PC-9 (cell line): ENCODE measurements at regions not wholly inside any gene's neighbourhood (a gene's known extent, or its start where the extent isn't known, plus 50 kb on each side); places are given as distances from the start of the nearest gene placed in this dataset.

Experiments used
- BruUV-seq: library from RNA; stranded (reverse); fragments of 400-500 nt; replicated peaks from 2 replicates; lab custom pipeline; 2021; lab: Mats Ljungman, UMichigan
- CTCF ChIA-PET: fragments of 300-600 bp; sonication (Branson Sonifier 250); formaldehyde crosslinking; loops from one replicate; lab custom pipeline; 2022; ENCODE audit warnings: antibody characterized with exemption; lab: Charles Lee
- POLR2A ChIA-PET: fragments of 300-600 bp; sonication (Branson Sonifier 250); formaldehyde crosslinking; loops from one replicate; lab custom pipeline; 2022; ENCODE audit warnings: antibody characterized with exemption; ENCODE audit not compliant: unreplicated experiment; lab: Charles Lee
- DNase-seq, 2 experiments: peaks; one replicate each; pipeline versions ENCODE4 v3.0.0 to v3.0.0-alpha.2; 2015 to 2022; ENCODE audit warnings: mixed read lengths in 1 of 2
- H2AFZ ChIP-seq: fragments of 200-600 bp; sonication (generic); 2 replicates; pipeline ENCODE4 v1.8.1; 2017; ENCODE audit warnings: antibody characterized with exemption
- H3F3A ChIP-seq: fragments of 200-600 bp; sonication (generic); 2 replicates; pipeline ENCODE4 v1.8.1; 2017; ENCODE audit warnings: antibody characterized with exemption, mild to moderate bottlenecking, low read depth; ENCODE audit not compliant: insufficient read depth
- H3K27ac ChIP-seq: fragments of 200-600 bp; sonication (generic); 2 replicates; pipeline ENCODE4 v1.6.1; 2016; ENCODE audit warnings: mixed run types
- H3K27me3 ChIP-seq: fragments of 200-600 bp; sonication (generic); 2 replicates; pipeline ENCODE4 v1.6.1; 2016; ENCODE audit warnings: low read depth, mixed run types; ENCODE audit not compliant: insufficient read depth
- H3K36me3 ChIP-seq: fragments of 200-600 bp; sonication (generic); 2 replicates; pipeline ENCODE4 v1.6.1; 2016; ENCODE audit warnings: low read depth, mixed run types
- H3K4me1 ChIP-seq: fragments of 200-600 bp; sonication (generic); replicated peaks from 2 replicates; pipeline ENCODE4 v1.6.1; 2016; ENCODE audit warnings: mixed run types; ENCODE audit not compliant: insufficient read depth
- H3K4me2 ChIP-seq: fragments of 200-600 bp; sonication (generic); 2 replicates; pipeline ENCODE4 v1.6.1; 2017; ENCODE audit warnings: mixed run types
- H3K4me3 ChIP-seq: fragments of 200-600 bp; sonication (generic); 2 replicates; pipeline ENCODE4 v1.6.1; 2016; ENCODE audit warnings: mixed run types
- H3K79me2 ChIP-seq: fragments of 200-600 bp; sonication (generic); 2 replicates; pipeline ENCODE4 v1.6.1; 2017; ENCODE audit warnings: low read depth, mixed run types
- H3K9me2 ChIP-seq: fragments of 200-600 bp; sonication (generic); 2 replicates; pipeline ENCODE4 v1.8.1; 2017; ENCODE audit warnings: mild to moderate bottlenecking; ENCODE audit not compliant: insufficient read depth
- H3K9me3 ChIP-seq: fragments of 200-600 bp; sonication (generic); 2 replicates; pipeline ENCODE4 v1.8.1; 2016; ENCODE audit warnings: low read depth; ENCODE audit not compliant: insufficient read depth
- H4K20me1 ChIP-seq: fragments of 200-600 bp; sonication (generic); 2 replicates; pipeline ENCODE4 v1.8.1; 2017; ENCODE audit not compliant: insufficient read depth
- EZH2 ChIP-seq: fragments of 200-600 bp; sonication (generic); IDR thresholded peaks from 2 replicates; pipeline ENCODE4 v1.8.0; 2017; ENCODE audit warnings: antibody characterized with exemption, low read depth
- intact Hi-C: fragments of 100-400 bp; cut with micrococcal nuclease; formaldehyde crosslinking; loops from one replicate; pipeline ENCODE4 v1.10.0; 2022; ENCODE audit not compliant: unreplicated experiment
- TF ChIP-seq, protein P1 (sequence below): fragments of 200-600 bp; sonication (generic); conservative IDR thresholded peaks from 2 replicates; pipeline ENCODE4 v1.6.1; 2017; ENCODE audit warnings: mixed run types, antibody characterized with exemption, mild to moderate bottlenecking, moderate library complexity

DNA sequence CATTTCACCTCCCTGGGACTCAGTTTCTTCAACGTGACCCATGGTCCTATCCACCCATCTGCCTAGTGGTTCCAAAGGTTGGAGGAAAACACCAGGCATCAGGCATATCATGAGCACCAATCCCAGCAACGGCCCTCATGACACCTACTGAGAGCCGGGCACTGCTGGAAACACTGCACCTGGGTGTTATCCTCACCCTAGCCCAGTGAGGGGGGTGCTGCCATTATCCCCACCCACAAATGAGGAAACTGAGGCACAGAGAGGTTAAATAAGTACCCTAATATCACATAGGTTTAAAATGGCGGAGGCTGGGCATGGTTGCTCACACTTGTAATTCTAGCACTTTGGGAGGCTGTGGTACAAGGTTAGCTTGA is 206.9 kb downstream of the MATN1 start:
- H3K9me2 ChIP-seq, result no peaks in the 10 kb centered on the region
- intact Hi-C loops, result no loop called here
- CTCF ChIA-PET, result no interaction called here
- no peak overlapping the region for H3K27ac ChIP-seq
- no peaks in the 10 kb centered on the region for H3K79me2 ChIP-seq
- H3F3A ChIP-seq, result no peaks in the 10 kb centered on the region
- no peak overlapping the region for H3K4me3 ChIP-seq
- H3K9me3 ChIP-seq, result no peaks in the 10 kb centered on the region
- DNase-seq, result no peak
- peaks cover 7% of the 10 kb centered on the region for H3K4me1 ChIP-seq
- no peaks in the 10 kb centered on the region for H3K27me3 ChIP-seq
- TF ChIP-seq, protein P1, sequence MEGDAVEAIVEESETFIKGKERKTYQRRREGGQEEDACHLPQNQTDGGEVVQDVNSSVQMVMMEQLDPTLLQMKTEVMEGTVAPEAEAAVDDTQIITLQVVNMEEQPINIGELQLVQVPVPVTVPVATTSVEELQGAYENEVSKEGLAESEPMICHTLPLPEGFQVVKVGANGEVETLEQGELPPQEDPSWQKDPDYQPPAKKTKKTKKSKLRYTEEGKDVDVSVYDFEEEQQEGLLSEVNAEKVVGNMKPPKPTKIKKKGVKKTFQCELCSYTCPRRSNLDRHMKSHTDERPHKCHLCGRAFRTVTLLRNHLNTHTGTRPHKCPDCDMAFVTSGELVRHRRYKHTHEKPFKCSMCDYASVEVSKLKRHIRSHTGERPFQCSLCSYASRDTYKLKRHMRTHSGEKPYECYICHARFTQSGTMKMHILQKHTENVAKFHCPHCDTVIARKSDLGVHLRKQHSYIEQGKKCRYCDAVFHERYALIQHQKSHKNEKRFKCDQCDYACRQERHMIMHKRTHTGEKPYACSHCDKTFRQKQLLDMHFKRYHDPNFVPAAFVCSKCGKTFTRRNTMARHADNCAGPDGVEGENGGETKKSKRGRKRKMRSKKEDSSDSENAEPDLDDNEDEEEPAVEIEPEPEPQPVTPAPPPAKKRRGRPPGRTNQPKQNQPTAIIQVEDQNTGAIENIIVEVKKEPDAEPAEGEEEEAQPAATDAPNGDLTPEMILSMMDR, result no peak
- TF ChIP-seq EZH2, result no peak
- POLR2A ChIA-PET, result no interaction called here
- no peak overlapping the region for H3K4me2 ChIP-seq
- H3K36me3 ChIP-seq, result no peaks in the 10 kb centered on the region
- no peak overlapping the region for H2AFZ ChIP-seq
- BruUV-seq, result no TSS peak
- H4K20me1 ChIP-seq, result no peaks in the 10 kb centered on the region

- no peak for TF ChIP-seq EZH2
- TF ChIP-seq, protein P1, result no peak
- CTCF ChIA-PET, result no interaction called here
- H3K9me3 ChIP-seq, result no peaks in the 10 kb centered on the region
- no peak overlapping the region for H3K4me3 ChIP-seq
- no peaks in the 10 kb centered on the region for H3K36me3 ChIP-seq
- intact Hi-C loops, result no loop called here
- POLR2A ChIA-PET, result no interaction called here
- H3K27me3 ChIP-seq, result no peaks in the 10 kb centered on the region
- no peaks in the 10 kb centered on the region for H3F3A ChIP-seq
- no peaks in the 10 kb centered on the region for H3K9me2 ChIP-seq
- no peak overlapping the region for H2AFZ ChIP-seq
- H3K27ac ChIP-seq, result no peak overlapping the region
- H4K20me1 ChIP-seq, result no peaks in the 10 kb centered on the region
- no peaks in the 10 kb centered on the region for H3K79me2 ChIP-seq
- peaks cover 7% of the 10 kb centered on the region for H3K4me1 ChIP-seq
- no TSS peak for BruUV-seq
- DNase-seq, result no peak
- no peak overlapping the region for H3K4me2 ChIP-seq
Observed at GRCh38 chr1:30515755-30516484, 207.5 kb downstream of the MATN1 start.

DNA sequence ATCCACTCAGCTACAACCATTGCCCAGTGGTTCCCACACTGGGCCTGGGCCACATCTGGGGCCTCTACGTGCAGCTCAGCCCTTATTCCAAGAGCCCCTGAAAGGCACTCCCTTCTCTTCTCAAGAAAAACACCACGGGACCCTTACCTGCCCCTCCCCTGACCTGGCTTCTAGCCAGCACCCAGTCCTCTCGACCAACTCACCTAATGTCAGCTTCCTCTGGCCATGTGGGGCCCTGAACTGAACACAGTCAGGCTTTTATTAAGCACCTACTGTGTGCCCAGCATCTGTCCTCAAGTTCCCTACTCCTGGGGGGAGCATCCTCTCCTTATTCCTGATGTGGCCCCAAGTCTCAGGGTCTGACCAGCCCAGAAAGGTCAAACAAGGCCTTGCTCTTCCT is 208.4 kb downstream of the MATN1 start:
- CTCF ChIA-PET, result no interaction called here
- no TSS peak for BruUV-seq
- Histone ChIP-seq H3K27me3 (no peaks in the 10 kb centered on the region), H3K9me3 (no peaks in the 10 kb centered on the region), H3K4me3 (no peak overlapping the region), H3K79me2 (no peaks in the 10 kb centered on the region), H3F3A (no peaks in the 10 kb centered on the region), H4K20me1 (no peaks in the 10 kb centered on the region), H3K36me3 (no peaks in the 10 kb centered on the region), H3K4me1 (peaks cover 7% of the 10 kb centered on the region), H3K9me2 (no peaks in the 10 kb centered on the region), H3K27ac (no peak overlapping the region), H2AFZ (no peak overlapping the region), H3K4me2 (no peak overlapping the region)
- intact Hi-C loops, result no loop called here
- POLR2A ChIA-PET, result no interaction called here
- no peak for DNase-seq
- TF ChIP-seq EZH2, result no peak
- TF ChIP-seq, protein P1, result no peak
